ENCODE measurements at regions not wholly inside any gene's neighbourhood (a gene's known extent, or its start where the extent isn't known, plus 50 kb on each side); places are given as distances from the start of the nearest gene placed in this dataset.

GRCh38 chr16:80300456-80300855, 240.3 kb upstream of the DYNLRB2 start:
- TF ChIP-seq CTCF (conservative IDR thresholded peaks at IDR 0.05) (no peak), ZFX (IDR thresholded peaks at IDR 0.05) (no peak)

Data from C4-2B (cell line).